Neural cell (in vitro differentiated cells): ENCODE measurements at regions not wholly inside any gene's neighbourhood (a gene's known extent, or its start where the extent isn't known, plus 50 kb on each side); places are given as distances from the start of the nearest gene placed in this dataset.

Experiments used
- H2AFZ ChIP-seq: fragments of 200-600, 300-800 bp; sonication (generic), shearing (Covaris generic); 2 replicates; pipeline ENCODE4 v1.6.0; 2014; ENCODE audit warnings: low read depth, mild to moderate bottlenecking, antibody characterized with exemption, low read length, moderate library complexity
- H3F3A ChIP-seq: fragments of 200-600 bp; shearing (Covaris generic); 2 replicates; pipeline ENCODE4 v1.6.1; 2016; ENCODE audit warnings: mild to moderate bottlenecking, moderate library complexity, mixed read lengths, antibody characterized with exemption, low read length; ENCODE audit not compliant: insufficient read depth, poor library complexity, severe bottlenecking
- H3K27ac ChIP-seq: fragments of 200-600, 300-800 bp; sonication (generic), shearing (Covaris generic); 2 replicates; pipeline ENCODE4 v1.5.1; 2014; ENCODE audit warnings: mild to moderate bottlenecking, low read length, moderate library complexity
- H3K27me3 ChIP-seq: fragments of 300-800, 200-600 bp; sonication (generic), shearing (Covaris generic); 2 replicates; pipeline ENCODE4 v1.6.0; 2014; ENCODE audit warnings: mild to moderate bottlenecking, low read depth, low read length, moderate library complexity; ENCODE audit not compliant: insufficient read depth
- H3K36me3 ChIP-seq: fragments of 300-800, 200-600 bp; sonication (generic), shearing (Covaris generic); 2 replicates; pipeline ENCODE4 v1.5.1; 2014; ENCODE audit warnings: mild to moderate bottlenecking, antibody characterized with exemption, low read length, moderate library complexity; ENCODE audit not compliant: insufficient read depth
- H3K4me2 ChIP-seq: fragments of 300-800, 200-600 bp; sonication (generic), shearing (Covaris generic); 2 replicates; pipeline ENCODE4 v1.6.0; 2014; ENCODE audit warnings: mild to moderate bottlenecking, low read length
- H3K4me3 ChIP-seq: fragments of 300-800, 200-600 bp; sonication (generic), shearing (Covaris generic); 2 replicates; pipeline ENCODE4 v1.5.1; 2014; ENCODE audit warnings: mild to moderate bottlenecking, low read length, moderate library complexity
- H3K79me2 ChIP-seq: fragments of 200-600 bp; shearing (Covaris generic); replicated peaks from 2 replicates; pipeline ENCODE4 v1.6.0; 2014; ENCODE audit warnings: mild to moderate bottlenecking, low read length, moderate library complexity; ENCODE audit not compliant: insufficient read depth
- H3K9ac ChIP-seq: fragments of 300-800, 200-600 bp; sonication (generic), shearing (Covaris generic); 2 replicates; pipeline ENCODE4 v1.6.1; 2016; ENCODE audit warnings: mild to moderate bottlenecking, low read length, mixed read lengths
- H3K9me2 ChIP-seq: fragments of 200-600 bp; shearing (Covaris generic); 2 replicates; pipeline ENCODE4 v1.6.1; 2016; ENCODE audit warnings: mild to moderate bottlenecking, low read length, mixed read lengths; ENCODE audit not compliant: insufficient read depth
- H3K9me3 ChIP-seq: fragments of 200-600, 300-800 bp; sonication (generic), shearing (Covaris generic); 2 replicates; pipeline ENCODE4 v1.6.1; 2016; ENCODE audit warnings: mild to moderate bottlenecking, mixed run types, low read length, moderate library complexity, mixed read lengths
- H4K20me1 ChIP-seq: fragments of 200-600 bp; shearing (Covaris generic); 2 replicates; pipeline ENCODE4 v1.6.1; 2016; ENCODE audit warnings: mild to moderate bottlenecking, mixed run types; ENCODE audit not compliant: insufficient read depth
- CTCF ChIP-seq: fragments of 450-650 bp; IDR thresholded peaks from 2 replicates; pipeline ENCODE4 v1.5.1; 2014; ENCODE audit warnings: antibody characterized with exemption, mild to moderate bottlenecking, moderate library complexity; ENCODE audit not compliant: poor library complexity, severe bottlenecking
- EP300 ChIP-seq: fragments of 450-650 bp; conservative IDR thresholded peaks from 2 replicates; pipeline ENCODE4 v1.6.1; 2014; ENCODE audit warnings: antibody characterized with exemption, mild to moderate bottlenecking, moderate library complexity; ENCODE audit not compliant: poor library complexity, severe bottlenecking
- EZH2 ChIP-seq: fragments of 200-600, 300-800 bp; shearing (Covaris generic), sonication (generic); IDR thresholded peaks from 2 replicates; pipeline ENCODE4 v1.6.1; 2014; ENCODE audit warnings: antibody characterized with exemption, low read length, borderline replicate concordance, mild to moderate bottlenecking; ENCODE audit not compliant: insufficient read depth, poor library complexity, severe bottlenecking
- MXI1 ChIP-seq: fragments of 450-650 bp; conservative IDR thresholded peaks from 2 replicates; pipeline ENCODE4 v1.6.1; 2014; ENCODE audit warnings: antibody characterized with exemption, mild to moderate bottlenecking; ENCODE audit not compliant: poor library complexity, severe bottlenecking
- POLR2AphosphoS5 ChIP-seq: IDR thresholded peaks from 2 replicates; pipeline ENCODE4 v1.6.1; 2012
- RAD21 ChIP-seq: fragments of 450-650 bp; conservative IDR thresholded peaks from 2 replicates; pipeline ENCODE4 v1.6.1; 2014; ENCODE audit warnings: antibody characterized with exemption, mild to moderate bottlenecking, moderate library complexity
- REST ChIP-seq: IDR thresholded peaks from 2 replicates; pipeline ENCODE4 v1.6.1; 2012; ENCODE audit warnings: borderline replicate concordance
- SMC3 ChIP-seq: fragments of 450-650 bp; conservative IDR thresholded peaks from 2 replicates; pipeline ENCODE4 v1.6.1; 2014; ENCODE audit warnings: antibody characterized with exemption, mild to moderate bottlenecking, moderate library complexity; ENCODE audit not compliant: poor library complexity
- TAF1 ChIP-seq: IDR thresholded peaks from 2 replicates; pipeline ENCODE4 v1.6.1; 2012; ENCODE audit warnings: low read depth

GRCh38 chr18:2390158-2390557 is 181.1 kb downstream of the METTL4 start:
- H3F3A ChIP-seq, result no peaks in the 10 kb centered on the region
- no peak overlapping the region for H3K27ac ChIP-seq
- TF ChIP-seq SMC3, result no peak
- no peak for TF ChIP-seq EZH2
- TF ChIP-seq REST, result no peak
- TF ChIP-seq MXI1, result no peak
- no peak for TF ChIP-seq RAD21
- no peak for TF ChIP-seq EP300
- no peak for TF ChIP-seq CTCF
- TF ChIP-seq POLR2AphosphoS5, result no peak
- no peak for TF ChIP-seq TAF1
- no peaks in the 10 kb centered on the region for H3K36me3 ChIP-seq
- H3K9ac ChIP-seq, result no peak overlapping the region
- H3K9me3 ChIP-seq, result no peaks in the 10 kb centered on the region
- no peaks in the 10 kb centered on the region for H3K27me3 ChIP-seq
- H4K20me1 ChIP-seq, result no peaks in the 10 kb centered on the region
- no peaks in the 10 kb centered on the region for H3K79me2 ChIP-seq
- no peak overlapping the region for H3K4me2 ChIP-seq
- H3K9me2 ChIP-seq, result no peaks in the 10 kb centered on the region
- H2AFZ ChIP-seq, result no peak overlapping the region
- H3K4me3 ChIP-seq, result no peak overlapping the region

- H3F3A ChIP-seq, result no peaks in the 10 kb centered on the region
- no peak overlapping the region for H3K4me3 ChIP-seq
- no peak overlapping the region for H2AFZ ChIP-seq
- H3K9ac ChIP-seq, result no peak overlapping the region
- H3K79me2 ChIP-seq, result no peaks in the 10 kb centered on the region
- no peaks in the 10 kb centered on the region for H3K27me3 ChIP-seq
- no peaks in the 10 kb centered on the region for H3K36me3 ChIP-seq
- no peaks in the 10 kb centered on the region for H4K20me1 ChIP-seq
- TF ChIP-seq MXI1 (no peak), TAF1 (no peak), REST (no peak), RAD21 (no peak), EP300 (no peak), POLR2AphosphoS5 (no peak), EZH2 (no peak), CTCF (no peak), SMC3 (no peak)
- H3K9me2 ChIP-seq, result no peaks in the 10 kb centered on the region
- no peak overlapping the region for H3K27ac ChIP-seq
- H3K4me2 ChIP-seq, result no peak overlapping the region
- H3K9me3 ChIP-seq, result no peaks in the 10 kb centered on the region
Measured at GRCh38 chr18:2391470-2391869, 179.8 kb downstream of the METTL4 start.
